Lung (tissue), 9 donors: ENCODE measurements at regions not wholly inside any gene's neighbourhood (a gene's known extent, or its start where the extent isn't known, plus 50 kb on each side); places are given as distances from the start of the nearest gene placed in this dataset.
A peak's percentile ranks its signal among the peaks of the same experiment; 100 is the strongest.
"Not testable (repeated sequence)": the region's sequence is repeated elsewhere in the genome, so short reads cannot be mapped to it uniquely, and the experiment has no call there.

ENCODE experiments used
- ATAC-seq: fragments of 200-7000 bp; cut with Tn5 transposase; one replicate; pipeline ENCODE4 v1.9.1; 2020; ENCODE audit warnings: moderate number of reproducible peaks; ENCODE audit not compliant: insufficient read depth, low FRiP score
- DNase-seq, 3 donors: peaks; one replicate each; pipeline ENCODE4 v3.0.0-alpha.2; 2013 to 2017
- H3K27ac ChIP-seq, 2 donors: one replicate each; pipeline ENCODE4 v1.5.1; 2013; ENCODE audit warnings: mild to moderate bottlenecking in 2 of 2, moderate library complexity in 2 of 2, control low read depth in 1 of 2, inconsistent platforms in 1 of 2, low read depth in 1 of 2, low read length in 1 of 2
- H3K27me3 ChIP-seq, 3 donors: one replicate each; pipeline ENCODE4 v1.5.1; 2013; ENCODE audit warnings: low read length in 2 of 3; ENCODE audit not compliant: control insufficient read depth in 3 of 3, insufficient read depth in 3 of 3
- H3K36me3 ChIP-seq, 4 donors: one replicate each; pipeline ENCODE4 v1.5.1; 2013; ENCODE audit warnings: low read length in 4 of 4, mild to moderate bottlenecking in 1 of 4, moderate library complexity in 1 of 4; ENCODE audit not compliant: control insufficient read depth in 4 of 4, insufficient read depth in 4 of 4
- H3K4me1 ChIP-seq, 5 donors: one replicate each; pipeline ENCODE4 v1.5.1; 2013; ENCODE audit warnings: low read length in 5 of 5, mild to moderate bottlenecking in 2 of 5, moderate library complexity in 1 of 5; ENCODE audit not compliant: control insufficient read depth in 5 of 5, insufficient read depth in 5 of 5
- H3K4me3 ChIP-seq: one replicate; pipeline ENCODE4 v1.5.1; 2013; ENCODE audit warnings: mild to moderate bottlenecking, control low read depth, moderate library complexity
- H3K9ac ChIP-seq, 2 donors: one replicate each; pipeline ENCODE4 v1.5.1; 2013; ENCODE audit warnings: low read length in 2 of 2, control low read depth in 1 of 2; ENCODE audit not compliant: insufficient read depth in 1 of 2
- H3K9me3 ChIP-seq, 4 donors: one replicate each; pipeline ENCODE4 v1.5.1; 2013; ENCODE audit warnings: low read length in 3 of 4, mild to moderate bottlenecking in 1 of 4, moderate library complexity in 1 of 4; ENCODE audit not compliant: control insufficient read depth in 4 of 4, insufficient read depth in 3 of 4
- WGBS, 2 donors: extraction: QIAGEN DNeasy Blood & Tissue Kit; methylation state at CpG; one replicate each; pipeline ENCODE4 v1.1.7; 2013; 5-methylcytosine and 5-hydroxymethylcytosine counted together
- donor health status: Bipolar disorder and iron deficiency.
- donor health status: healthy.
- donor health status: DM: yes; HTN: yes; CAD: no.

GRCh38 chrX:144121566-144121965 lies 237.7 kb downstream of the UBE2NL start:
- not testable (repeated sequence) for H3K9ac ChIP-seq, H3K27ac ChIP-seq, ATAC-seq, H3K36me3 ChIP-seq, H3K4me1 ChIP-seq, DNase-seq, H3K27me3 ChIP-seq, H3K4me3 ChIP-seq, H3K9me3 ChIP-seq

GRCh38 chrX:144127570-144128169 lies 243.8 kb downstream of the UBE2NL start:
- 34 to 57% methylated on average over 5 of the region's 6 CpGs for WGBS, 2 donors
- not testable (repeated sequence) for ATAC-seq, H3K36me3 ChIP-seq, H3K27me3 ChIP-seq, H3K4me3 ChIP-seq, DNase-seq, H3K9ac ChIP-seq, H3K27ac ChIP-seq, H3K9me3 ChIP-seq, H3K4me1 ChIP-seq

- 80% methylated on average over 1 of the region's 2 CpGs; no CpG with 5 or more reads in 1 of the 2 donors for WGBS, 2 donors
- not testable (repeated sequence) for ATAC-seq
These were observed 245.6 kb downstream of the UBE2NL start for GRCh38 chrX:144129511-144129910.

GRCh38 chrX:144130507-144130906 lies 246.6 kb downstream of the UBE2NL start:
- WGBS, 2 donors, result no CpG with 5 or more reads among the region's 3 CpGs
- not testable (repeated sequence) for DNase-seq, H3K27ac ChIP-seq, H3K4me1 ChIP-seq, H3K4me3 ChIP-seq, ATAC-seq, H3K36me3 ChIP-seq, H3K9ac ChIP-seq, H3K27me3 ChIP-seq, H3K9me3 ChIP-seq

More at GRCh38 chrX:144129511-144129910, 245.6 kb downstream of the UBE2NL start:
- H3K4me3 ChIP-seq, H3K27ac ChIP-seq, H3K9ac ChIP-seq, DNase-seq, H3K36me3 ChIP-seq, H3K9me3 ChIP-seq, H3K4me1 ChIP-seq, H3K27me3 ChIP-seq: not testable (repeated sequence)

GRCh38 chrX:144131080-144131479 lies 247.2 kb downstream of the UBE2NL start:
- 65 to 86% methylated on average over 2 of the region's 3 CpGs for WGBS, 2 donors
- H3K27ac ChIP-seq, H3K9ac ChIP-seq, H3K9me3 ChIP-seq, H3K4me3 ChIP-seq, ATAC-seq, H3K36me3 ChIP-seq, H3K27me3 ChIP-seq, DNase-seq, H3K4me1 ChIP-seq: not testable (repeated sequence)

- H3K4me3 ChIP-seq, DNase-seq, H3K9ac ChIP-seq, H3K4me1 ChIP-seq, H3K27me3 ChIP-seq, H3K36me3 ChIP-seq, H3K27ac ChIP-seq, H3K9me3 ChIP-seq: not testable (repeated sequence)
- WGBS, 2 donors, result 45 to 78% methylated on average over 1 of the region's 2 CpGs
- peak; percentile 47 for ATAC-seq
These were observed 250.7 kb downstream of the UBE2NL start for GRCh38 chrX:144134448-144135119.

GRCh38 chrX:144154474-144154873 lies 270.6 kb downstream of the UBE2NL start:
- H3K9ac ChIP-seq, H3K27ac ChIP-seq, H3K36me3 ChIP-seq, H3K27me3 ChIP-seq, H3K4me3 ChIP-seq, H3K9me3 ChIP-seq, DNase-seq, H3K4me1 ChIP-seq, ATAC-seq: not testable (repeated sequence)
- WGBS, 2 donors, result 62 to 94% methylated on average over 4 to 5 of the region's 5 CpGs

GRCh38 chrX:144185197-144185596 lies 301.3 kb downstream of the UBE2NL start:
- not testable (repeated sequence) for H3K9me3 ChIP-seq, DNase-seq, H3K4me1 ChIP-seq, H3K4me3 ChIP-seq, ATAC-seq, H3K27ac ChIP-seq, H3K27me3 ChIP-seq, H3K9ac ChIP-seq, H3K36me3 ChIP-seq
